Karpas-422 (cell line): ENCODE measurements at regions not wholly inside any gene's neighbourhood (a gene's known extent, or its start where the extent isn't known, plus 50 kb on each side); places are given as distances from the start of the nearest gene placed in this dataset.

Source experiments
- DNase-seq: peaks from one replicate; pipeline ENCODE4 v3.0.0-alpha.2; 2015
- H2AFZ ChIP-seq: fragments of 200-600 bp; sonication (generic); 2 replicates; pipeline ENCODE4 v1.6.1; 2014; ENCODE audit warnings: antibody characterized with exemption, low read length, mixed read lengths
- H3K27ac ChIP-seq: fragments of 200-600 bp; sonication (generic); 2 replicates; pipeline ENCODE4 v1.5.1; 2014; ENCODE audit warnings: mild to moderate bottlenecking, low read length, moderate library complexity
- H3K27me3 ChIP-seq: fragments of 200-600 bp; sonication (generic); 2 replicates; pipeline ENCODE4 v1.6.1; 2014; ENCODE audit warnings: low read length, mixed read lengths
- H3K36me3 ChIP-seq: fragments of 200-600 bp; sonication (generic); 2 replicates; pipeline ENCODE4 v1.6.1; 2014; ENCODE audit warnings: low read length, mixed read lengths; ENCODE audit not compliant: insufficient read depth
- H3K4me1 ChIP-seq: fragments of 200-600 bp; sonication (generic); 2 replicates; pipeline ENCODE4 v1.6.1; 2014; ENCODE audit warnings: mild to moderate bottlenecking, low read length, mixed read lengths
- H3K4me2 ChIP-seq: fragments of 200-600 bp; sonication (generic); 2 replicates; pipeline ENCODE4 v1.6.1; 2014; ENCODE audit warnings: low read length, low read depth, mild to moderate bottlenecking; ENCODE audit not compliant: poor library complexity, severe bottlenecking
- H3K4me3 ChIP-seq: fragments of 200-600 bp; sonication (generic); 2 replicates; pipeline ENCODE4 v1.5.1; 2014; ENCODE audit warnings: mild to moderate bottlenecking, antibody characterized with exemption, low read length, mixed read lengths
- H3K79me2 ChIP-seq: fragments of 200-600 bp; sonication (generic); 2 replicates; pipeline ENCODE4 v1.6.1; 2014; ENCODE audit warnings: mild to moderate bottlenecking, low read length, mixed read lengths
- H3K9ac ChIP-seq: fragments of 200-600 bp; sonication (generic); 2 replicates; pipeline ENCODE4 v1.6.0; 2014; ENCODE audit warnings: low read length
- H3K9me2 ChIP-seq: fragments of 200-600 bp; sonication (generic), shearing (Covaris generic); replicated peaks from 2 replicates; pipeline ENCODE4 v1.6.0; 2014; ENCODE audit warnings: mild to moderate bottlenecking, low read length, moderate library complexity; ENCODE audit not compliant: insufficient read depth
- H3K9me3 ChIP-seq: fragments of 300-700, 200-600 bp; sonication (generic); 2 replicates; pipeline ENCODE4 v1.6.1; 2014; ENCODE audit warnings: low read length, mixed read lengths
- H4K20me1 ChIP-seq: fragments of 200-600 bp; sonication (generic); 2 replicates; pipeline ENCODE4 v1.6.1; 2014; ENCODE audit warnings: mild to moderate bottlenecking, antibody characterized with exemption, low read length, low read depth; ENCODE audit not compliant: insufficient read depth

DNA sequence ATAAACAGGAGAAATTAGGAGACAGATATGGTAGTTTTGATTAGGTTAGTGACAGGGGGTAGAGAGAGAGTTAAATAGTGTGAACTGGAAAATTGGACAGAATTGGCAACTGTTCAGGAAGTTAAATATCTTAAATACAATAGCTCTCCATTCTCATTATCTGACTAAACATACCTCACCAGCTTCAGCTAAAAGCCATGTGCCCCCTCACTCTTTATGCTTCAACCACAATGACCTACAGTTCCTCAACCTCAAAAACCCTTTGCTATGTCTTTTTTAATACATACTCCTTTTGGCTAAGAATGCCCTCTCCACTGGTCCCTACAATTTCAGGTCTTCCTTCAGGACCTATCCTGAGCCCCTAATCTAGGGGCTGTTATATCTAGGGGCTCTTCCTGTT is 740.2 kb upstream of the ZEB2 start:
- Histone ChIP-seq H3K9me2 (no peaks in the 10 kb centered on the region), H3K4me3 (no peak overlapping the region), H3K9me3 (no peaks in the 10 kb centered on the region), H3K4me1 (no peaks in the 10 kb centered on the region), H2AFZ (no peak overlapping the region), H3K27ac (no peak overlapping the region), H4K20me1 (no peaks in the 10 kb centered on the region), H3K27me3 (no peaks in the 10 kb centered on the region), H3K4me2 (no peak overlapping the region), H3K9ac (no peak overlapping the region), H3K36me3 (no peaks in the 10 kb centered on the region), H3K79me2 (no peaks in the 10 kb centered on the region)
- no peak for DNase-seq

DNA sequence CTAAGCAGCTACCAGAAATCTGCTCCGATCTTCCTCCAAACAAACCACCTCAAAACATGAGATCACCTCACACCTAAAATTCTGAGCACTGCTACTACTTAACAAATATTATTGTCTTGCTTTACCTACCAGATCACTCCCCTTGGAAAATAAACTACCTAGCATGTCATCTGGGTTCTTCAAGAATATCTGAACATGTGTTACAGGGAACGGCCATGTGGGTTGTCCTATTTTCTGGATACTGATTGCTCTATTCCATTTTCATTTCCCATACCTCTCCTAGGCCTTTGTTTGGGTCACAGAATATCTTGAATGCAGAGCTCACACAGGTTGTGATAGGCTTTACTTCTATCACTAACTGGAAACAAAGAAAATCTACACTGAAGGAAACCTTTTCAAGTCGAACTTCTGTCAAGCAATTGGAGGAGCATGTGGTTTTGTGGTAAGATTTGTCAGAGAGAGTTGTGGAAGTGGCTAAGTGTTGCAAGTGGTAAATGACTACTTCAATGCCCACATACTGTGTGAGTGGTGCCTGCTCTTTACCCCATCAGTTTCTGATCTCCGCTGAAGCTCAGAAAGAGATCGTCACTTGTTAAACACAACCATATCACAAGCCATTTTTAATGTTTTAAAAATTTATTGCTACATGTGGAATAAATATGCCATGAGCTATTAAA is 739.1 kb upstream of the ZEB2 start:
- H3K9ac ChIP-seq = no peak overlapping the region
- H3K4me2 ChIP-seq = no peak overlapping the region
- no peaks in the 10 kb centered on the region for H3K27me3 ChIP-seq
- no peaks in the 10 kb centered on the region for H3K36me3 ChIP-seq
- H3K9me3 ChIP-seq = no peaks in the 10 kb centered on the region
- H2AFZ ChIP-seq = no peak overlapping the region
- no peaks in the 10 kb centered on the region for H4K20me1 ChIP-seq
- H3K27ac ChIP-seq = no peak overlapping the region
- no peaks in the 10 kb centered on the region for H3K9me2 ChIP-seq
- H3K4me1 ChIP-seq = no peaks in the 10 kb centered on the region
- DNase-seq = no peak
- H3K79me2 ChIP-seq = no peaks in the 10 kb centered on the region
- H3K4me3 ChIP-seq = no peak overlapping the region

DNA sequence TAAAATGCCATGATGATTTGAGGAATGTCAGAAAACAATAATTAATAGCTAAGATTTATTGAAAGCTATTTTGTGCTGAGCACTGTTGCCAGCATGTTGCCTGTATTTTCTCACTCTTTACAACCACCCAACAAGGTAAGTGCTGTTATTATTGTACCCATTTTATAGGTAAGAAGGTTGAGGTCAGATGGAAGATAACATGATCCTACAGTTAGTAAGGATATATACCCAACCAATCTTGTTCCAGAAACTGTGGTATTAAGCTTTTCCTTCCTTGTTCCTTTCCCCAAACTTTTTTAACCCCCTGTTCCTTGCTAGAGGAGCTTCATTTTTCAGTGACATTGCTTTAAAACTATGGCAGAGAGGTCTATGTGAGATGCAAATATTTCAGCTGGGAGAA is 738.0 kb upstream of the ZEB2 start:
- DNase-seq = no peak
- no peaks in the 10 kb centered on the region for H3K9me2 ChIP-seq
- H3K27ac ChIP-seq = no peak overlapping the region
- H3K9me3 ChIP-seq = no peaks in the 10 kb centered on the region
- H4K20me1 ChIP-seq = no peaks in the 10 kb centered on the region
- no peak overlapping the region for H2AFZ ChIP-seq
- no peak overlapping the region for H3K4me3 ChIP-seq
- H3K36me3 ChIP-seq = no peaks in the 10 kb centered on the region
- no peaks in the 10 kb centered on the region for H3K4me1 ChIP-seq
- H3K27me3 ChIP-seq = no peaks in the 10 kb centered on the region
- H3K79me2 ChIP-seq = no peaks in the 10 kb centered on the region
- no peak overlapping the region for H3K4me2 ChIP-seq
- no peak overlapping the region for H3K9ac ChIP-seq

DNA sequence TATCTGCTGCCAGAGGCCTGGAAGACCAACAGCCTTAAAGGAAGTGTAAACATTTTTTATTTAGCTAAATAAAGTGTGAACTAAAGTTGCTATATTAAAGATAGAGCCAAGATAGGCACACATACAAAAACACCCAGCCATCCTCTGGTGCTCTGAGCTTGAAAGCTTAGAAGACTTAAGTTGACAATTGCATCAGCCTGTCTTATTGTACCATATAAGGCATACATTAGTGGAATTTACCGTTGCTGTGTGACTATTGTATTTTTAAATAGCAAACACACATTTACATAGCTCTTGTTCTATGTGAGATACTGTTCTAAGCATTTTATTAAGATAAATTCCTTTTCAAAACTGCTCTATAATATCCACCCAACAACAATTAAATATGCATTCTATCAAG is 736.6 kb upstream of the ZEB2 start:
- H3K36me3 ChIP-seq = no peaks in the 10 kb centered on the region
- no peaks in the 10 kb centered on the region for H3K79me2 ChIP-seq
- H3K4me2 ChIP-seq = no peak overlapping the region
- H2AFZ ChIP-seq = no peak overlapping the region
- no peak for DNase-seq
- no peaks in the 10 kb centered on the region for H3K9me3 ChIP-seq
- H3K4me3 ChIP-seq = no peak overlapping the region
- H3K4me1 ChIP-seq = peaks cover 12% of the 10 kb centered on the region
- no peak overlapping the region for H3K27ac ChIP-seq
- H3K9ac ChIP-seq = no peak overlapping the region
- H4K20me1 ChIP-seq = no peaks in the 10 kb centered on the region
- H3K27me3 ChIP-seq = no peaks in the 10 kb centered on the region
- H3K9me2 ChIP-seq = no peaks in the 10 kb centered on the region

DNA sequence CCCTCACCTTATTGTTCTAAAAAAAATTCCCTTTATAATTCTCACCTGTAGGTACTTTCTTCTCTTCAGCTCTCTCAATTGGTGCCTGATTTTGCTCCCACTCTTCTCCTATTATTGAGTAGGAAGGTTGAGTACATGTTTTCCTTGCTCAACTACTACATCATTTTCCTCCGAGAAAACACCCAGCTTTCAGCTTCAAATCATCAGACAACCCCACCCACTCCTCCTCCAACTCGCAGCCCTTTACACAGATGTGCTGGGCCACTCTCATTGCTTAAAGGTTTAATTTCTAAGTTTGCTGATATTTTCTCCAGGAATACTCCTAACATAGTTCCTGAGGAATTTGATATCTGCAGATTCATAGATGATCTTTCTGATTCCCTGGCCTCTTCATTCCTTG is 734.4 kb upstream of the ZEB2 start:
- H3K9me3 ChIP-seq = no peaks in the 10 kb centered on the region
- H3K4me1 ChIP-seq = peaks cover 12% of the 10 kb centered on the region
- DNase-seq = no peak
- no peaks in the 10 kb centered on the region for H3K27me3 ChIP-seq
- H3K9ac ChIP-seq = no peak overlapping the region
- H3K4me3 ChIP-seq = no peak overlapping the region
- H3K79me2 ChIP-seq = no peaks in the 10 kb centered on the region
- H3K4me2 ChIP-seq = no peak overlapping the region
- no peaks in the 10 kb centered on the region for H3K9me2 ChIP-seq
- no peaks in the 10 kb centered on the region for H3K36me3 ChIP-seq
- H2AFZ ChIP-seq = no peak overlapping the region
- no peak overlapping the region for H3K27ac ChIP-seq
- H4K20me1 ChIP-seq = no peaks in the 10 kb centered on the region

DNA sequence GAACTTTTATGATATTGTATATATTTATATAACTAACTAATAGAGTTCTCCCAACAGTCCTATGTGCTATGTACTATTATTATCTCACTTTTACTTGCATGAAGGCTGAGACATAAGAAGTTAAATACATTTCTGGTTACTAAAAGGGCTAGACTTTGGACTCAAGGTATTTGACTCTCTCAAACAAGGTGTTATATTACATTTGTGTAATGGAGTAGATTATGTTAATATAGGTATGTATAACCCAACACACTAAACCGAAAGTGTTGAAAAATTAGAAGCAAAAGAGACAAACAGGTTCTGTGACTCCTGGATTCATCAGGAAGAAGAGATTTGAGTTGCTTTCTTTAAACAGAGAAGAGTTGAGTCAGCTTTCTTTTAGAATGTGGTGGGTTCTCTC is 733.6 kb upstream of the ZEB2 start:
- Histone ChIP-seq H2AFZ (no peak overlapping the region), H4K20me1 (no peaks in the 10 kb centered on the region), H3K4me1 (peaks cover 12% of the 10 kb centered on the region), H3K27me3 (no peaks in the 10 kb centered on the region), H3K9me3 (no peaks in the 10 kb centered on the region), H3K9me2 (no peaks in the 10 kb centered on the region), H3K27ac (no peak overlapping the region), H3K4me3 (no peak overlapping the region), H3K36me3 (no peaks in the 10 kb centered on the region), H3K9ac (no peak overlapping the region), H3K79me2 (no peaks in the 10 kb centered on the region), H3K4me2 (no peak overlapping the region)
- no peak for DNase-seq

DNA sequence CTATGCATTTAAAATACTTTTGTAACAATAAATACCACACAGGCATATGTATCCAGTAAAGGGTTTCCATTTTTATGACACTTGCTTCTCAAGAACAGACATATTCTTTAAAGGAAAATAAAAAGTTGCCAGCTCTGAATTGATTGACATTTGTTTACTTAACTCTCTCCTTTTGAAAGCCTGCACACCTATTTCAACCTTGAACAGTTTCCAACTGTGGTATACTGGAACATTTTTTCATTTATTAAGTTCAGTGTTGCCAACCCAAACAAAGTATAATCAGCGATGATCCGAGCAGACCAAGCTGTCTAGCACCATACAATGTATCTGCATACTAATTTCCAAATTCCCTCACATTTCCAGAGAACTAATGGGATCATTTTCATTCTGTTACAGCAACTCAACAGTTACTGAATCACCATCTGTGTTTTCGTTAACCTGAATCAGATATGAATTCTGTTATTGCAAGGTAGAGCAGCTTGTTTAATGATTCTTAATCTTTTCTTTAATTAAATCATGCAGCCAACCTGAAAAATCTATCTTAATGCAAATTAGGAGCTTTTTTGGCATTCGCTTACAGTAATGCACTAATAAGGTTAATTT is 725.5 kb upstream of the ZEB2 start:
- Histone ChIP-seq H3K27ac (no peak overlapping the region; the same call in 1 of the 2 replicates), H3K4me2 (peak overlapping the region; percentile 49), H3K79me2 (no peaks in the 10 kb centered on the region), H3K9me2 (no peaks in the 10 kb centered on the region), H2AFZ (no peak overlapping the region), H3K4me1 (peaks cover 21% of the 10 kb centered on the region), H3K9ac (no peak overlapping the region), H3K9me3 (no peaks in the 10 kb centered on the region), H3K27me3 (no peaks in the 10 kb centered on the region), H3K4me3 (no peak overlapping the region), H4K20me1 (no peaks in the 10 kb centered on the region), H3K36me3 (no peaks in the 10 kb centered on the region)
- peak; percentile 45 for DNase-seq

DNA sequence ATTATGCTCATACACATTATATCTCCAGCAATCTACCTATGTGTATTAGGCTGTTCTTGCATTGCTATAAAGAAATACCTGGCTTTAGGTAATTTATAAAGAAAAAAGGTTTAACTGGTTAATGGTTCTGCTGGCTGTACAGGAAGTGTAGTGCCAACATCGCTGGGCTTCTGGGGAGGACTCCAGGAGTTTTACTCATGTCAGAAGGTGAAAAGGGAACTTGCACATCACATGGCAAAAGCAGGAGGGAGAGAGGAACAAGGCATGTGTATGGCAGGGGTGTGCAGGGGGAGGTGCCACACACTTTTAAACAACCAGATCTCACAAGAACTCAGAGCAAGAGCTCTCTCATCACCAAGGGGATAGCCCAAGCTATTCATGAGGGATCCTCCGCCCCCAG is 715.4 kb upstream of the ZEB2 start:
- H3K27me3 ChIP-seq = no peaks in the 10 kb centered on the region
- no peaks in the 10 kb centered on the region for H3K36me3 ChIP-seq
- H3K27ac ChIP-seq = no peak overlapping the region
- H2AFZ ChIP-seq = no peak overlapping the region
- no peaks in the 10 kb centered on the region for H3K4me1 ChIP-seq
- no peaks in the 10 kb centered on the region for H3K9me2 ChIP-seq
- no peaks in the 10 kb centered on the region for H4K20me1 ChIP-seq
- H3K9me3 ChIP-seq = no peaks in the 10 kb centered on the region
- no peaks in the 10 kb centered on the region for H3K79me2 ChIP-seq
- DNase-seq = no peak
- no peak overlapping the region for H3K9ac ChIP-seq
- H3K4me2 ChIP-seq = no peak overlapping the region
- H3K4me3 ChIP-seq = no peak overlapping the region
